Smooth muscle cell (in vitro differentiated cells): ENCODE measurements at regions not wholly inside any gene's neighbourhood (a gene's known extent, or its start where the extent isn't known, plus 50 kb on each side); places are given as distances from the start of the nearest gene placed in this dataset.

Source experiments
- DNase-seq: peaks from one replicate; lab custom pipeline; 2025; ENCODE audit not compliant: unreplicated experiment; lab: John Stamatoyannopoulos, UW
- H2AFZ ChIP-seq: fragments of 200-600 bp; sonication (generic); 2 replicates; pipeline ENCODE4 v1.6.0; 2016; ENCODE audit warnings: antibody characterized with exemption, low read depth, mild to moderate bottlenecking
- H3F3A ChIP-seq: fragments of 200-600 bp; sonication (generic); 2 replicates; pipeline ENCODE4 v1.6.0; 2017; ENCODE audit warnings: antibody characterized with exemption, low read depth
- H3K27ac ChIP-seq: fragments of 200-600 bp; sonication (generic); 2 replicates; pipeline ENCODE4 v1.5.1; 2016; ENCODE audit warnings: low read depth, mild to moderate bottlenecking
- H3K27me3 ChIP-seq: fragments of 200-600 bp; sonication (generic); 2 replicates; pipeline ENCODE4 v1.6.1; 2016; ENCODE audit warnings: low read depth, mild to moderate bottlenecking
- H3K36me3 ChIP-seq: fragments of 200-600 bp; sonication (generic); 2 replicates; pipeline ENCODE4 v1.5.1; 2016; ENCODE audit warnings: low read depth
- H3K4me1 ChIP-seq: fragments of 200-600 bp; sonication (generic); 2 replicates; pipeline ENCODE4 v1.5.1; 2016; ENCODE audit warnings: low read depth
- H3K4me2 ChIP-seq: fragments of 200-600 bp; sonication (generic); 2 replicates; pipeline ENCODE4 v1.6.0; 2016; ENCODE audit warnings: mild to moderate bottlenecking
- H3K4me3 ChIP-seq: fragments of 200-600 bp; sonication (generic); 2 replicates; pipeline ENCODE4 v1.5.1; 2016; ENCODE audit warnings: mild to moderate bottlenecking
- H3K79me2 ChIP-seq: fragments of 200-600 bp; sonication (generic); 2 replicates; pipeline ENCODE4 v1.6.0; 2016; ENCODE audit warnings: low read depth, mild to moderate bottlenecking
- H3K9ac ChIP-seq: fragments of 200-600 bp; sonication (generic); 2 replicates; pipeline ENCODE4 v1.6.0; 2016; ENCODE audit warnings: low read depth
- H3K9me3 ChIP-seq: fragments of 200-600 bp; sonication (generic); replicated peaks from 2 replicates; pipeline ENCODE4 v1.5.1; 2016; ENCODE audit warnings: low read depth
- H4K20me1 ChIP-seq: fragments of 200-600 bp; sonication (generic); 2 replicates; pipeline ENCODE4 v1.6.0; 2016; ENCODE audit warnings: low read depth
- WGBS: methylation state at CpG from one replicate; pipeline ENCODE4 v1.1.7; 2016; ENCODE audit warnings: low lambda C conversion rate; 5-methylcytosine and 5-hydroxymethylcytosine counted together
- TF ChIP-seq, protein P1 (sequence below): fragments of 200-600 bp; sonication (generic); IDR thresholded peaks from 2 replicates; pipeline ENCODE4 v1.5.1; 2017; ENCODE audit warnings: borderline replicate concordance, mild to moderate bottlenecking, antibody characterized with exemption; ENCODE audit not compliant: insufficient read depth, poor library complexity, severe bottlenecking

DNA sequence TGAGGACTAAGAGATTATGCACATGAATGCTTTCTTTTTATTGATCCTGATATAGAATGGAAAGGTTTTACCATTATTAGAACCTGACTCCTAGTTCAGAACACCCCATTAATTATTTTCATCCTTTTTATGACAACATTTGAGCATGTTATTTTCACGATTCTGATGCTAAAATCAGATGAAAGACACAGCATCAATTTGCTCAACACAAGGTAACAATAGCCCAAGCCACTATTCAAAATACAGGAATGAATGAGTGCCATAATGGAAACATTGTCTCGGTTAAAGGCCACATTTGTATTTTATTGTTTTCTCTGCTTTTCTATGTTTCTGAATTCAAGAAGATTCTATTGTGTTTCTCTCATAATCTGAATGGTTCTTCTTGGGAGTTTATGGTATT lies 126.3 kb upstream of the POF1B start:
- WGBS = 67% methylated on average over 2 of the region's 2 CpGs
- no peak overlapping the region for H3K27ac ChIP-seq
- H3F3A ChIP-seq = no peaks in the 10 kb centered on the region
- no peak overlapping the region for H3K9ac ChIP-seq
- TF ChIP-seq, protein P1, sequence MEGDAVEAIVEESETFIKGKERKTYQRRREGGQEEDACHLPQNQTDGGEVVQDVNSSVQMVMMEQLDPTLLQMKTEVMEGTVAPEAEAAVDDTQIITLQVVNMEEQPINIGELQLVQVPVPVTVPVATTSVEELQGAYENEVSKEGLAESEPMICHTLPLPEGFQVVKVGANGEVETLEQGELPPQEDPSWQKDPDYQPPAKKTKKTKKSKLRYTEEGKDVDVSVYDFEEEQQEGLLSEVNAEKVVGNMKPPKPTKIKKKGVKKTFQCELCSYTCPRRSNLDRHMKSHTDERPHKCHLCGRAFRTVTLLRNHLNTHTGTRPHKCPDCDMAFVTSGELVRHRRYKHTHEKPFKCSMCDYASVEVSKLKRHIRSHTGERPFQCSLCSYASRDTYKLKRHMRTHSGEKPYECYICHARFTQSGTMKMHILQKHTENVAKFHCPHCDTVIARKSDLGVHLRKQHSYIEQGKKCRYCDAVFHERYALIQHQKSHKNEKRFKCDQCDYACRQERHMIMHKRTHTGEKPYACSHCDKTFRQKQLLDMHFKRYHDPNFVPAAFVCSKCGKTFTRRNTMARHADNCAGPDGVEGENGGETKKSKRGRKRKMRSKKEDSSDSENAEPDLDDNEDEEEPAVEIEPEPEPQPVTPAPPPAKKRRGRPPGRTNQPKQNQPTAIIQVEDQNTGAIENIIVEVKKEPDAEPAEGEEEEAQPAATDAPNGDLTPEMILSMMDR = no peak
- H3K4me1 ChIP-seq = no peaks in the 10 kb centered on the region
- H2AFZ ChIP-seq = no peak overlapping the region
- no peaks in the 10 kb centered on the region for H3K79me2 ChIP-seq
- H3K4me3 ChIP-seq = no peak overlapping the region
- no peaks in the 10 kb centered on the region for H4K20me1 ChIP-seq
- no peak overlapping the region for H3K4me2 ChIP-seq
- no peak for DNase-seq
- no peaks in the 10 kb centered on the region for H3K27me3 ChIP-seq
- no peaks in the 10 kb centered on the region for H3K36me3 ChIP-seq
- H3K9me3 ChIP-seq = no peaks in the 10 kb centered on the region

DNA sequence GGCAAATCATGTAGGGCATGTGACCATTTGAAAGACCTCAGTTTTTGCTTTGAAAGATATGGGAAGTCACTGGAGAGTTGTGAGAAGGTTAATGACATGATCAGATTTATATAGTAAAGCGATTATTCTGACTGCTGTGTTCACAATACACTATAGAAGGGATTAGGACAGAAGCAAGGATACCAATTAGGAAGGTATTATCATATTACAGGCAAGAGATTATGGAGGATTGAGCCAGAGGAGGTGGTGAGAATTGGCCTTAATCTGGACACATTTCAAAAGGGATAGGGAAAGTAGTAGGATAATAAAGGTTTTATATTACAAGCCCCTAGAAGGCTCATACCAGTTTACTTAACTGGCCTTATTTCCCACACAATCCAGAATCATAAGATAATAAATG lies 124.9 kb upstream of the POF1B start:
- WGBS = 54% methylated on average over 1 of the region's 1 CpG
- Histone ChIP-seq H3K79me2 (no peaks in the 10 kb centered on the region), H3K36me3 (no peaks in the 10 kb centered on the region), H3K4me3 (no peak overlapping the region), H3F3A (no peaks in the 10 kb centered on the region), H2AFZ (no peak overlapping the region), H3K4me2 (no peak overlapping the region), H3K27ac (no peak overlapping the region), H3K27me3 (no peaks in the 10 kb centered on the region), H3K9ac (no peak overlapping the region), H3K4me1 (no peaks in the 10 kb centered on the region), H4K20me1 (no peaks in the 10 kb centered on the region), H3K9me3 (no peaks in the 10 kb centered on the region)
- TF ChIP-seq, protein P1 = no peak
- DNase-seq = no peak

DNA sequence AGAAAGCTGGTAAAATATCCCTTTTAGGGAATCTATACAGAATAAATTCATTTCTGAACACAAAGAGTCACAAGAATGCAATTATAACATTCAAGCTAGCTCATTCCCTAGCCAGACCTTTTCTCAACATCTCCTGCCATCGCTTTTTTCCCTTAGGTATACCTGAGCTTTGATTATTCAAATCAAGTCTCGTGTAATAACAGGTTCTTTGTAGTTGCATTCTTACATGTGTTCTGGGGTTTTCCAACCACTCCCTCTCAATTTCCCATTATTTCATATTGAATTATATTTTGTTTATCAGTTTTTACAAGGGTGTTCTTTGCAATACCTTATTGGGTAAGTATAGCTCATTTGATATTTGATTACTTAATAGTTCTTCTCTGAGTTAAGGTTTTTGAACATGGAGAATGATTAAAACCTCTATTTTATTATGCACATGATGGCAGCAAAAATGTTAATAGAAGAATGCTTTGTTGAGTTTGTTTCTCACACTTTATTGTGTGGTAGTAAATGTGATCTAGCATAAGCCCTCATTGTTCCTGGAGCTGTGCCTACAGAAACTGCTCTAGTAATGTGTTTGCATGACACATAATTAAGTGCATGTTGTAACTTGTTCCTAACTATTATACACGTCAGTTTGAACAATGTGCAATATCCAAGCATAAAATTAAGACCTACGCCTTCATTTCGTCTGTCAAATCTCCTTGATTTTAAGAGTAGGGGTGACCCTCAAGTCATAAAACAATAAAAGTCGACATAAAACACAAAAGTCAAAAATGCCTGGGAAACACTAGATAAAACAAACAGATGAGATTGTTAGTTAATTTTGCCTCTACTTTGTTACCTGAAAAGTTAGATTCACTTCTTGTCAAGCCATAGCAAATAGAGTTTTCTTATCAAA lies 124.0 kb upstream of the POF1B start:
- Histone ChIP-seq H3K27ac (peak overlapping the region; percentile 54), H3K9ac (no peak overlapping the region)
- 54% methylated on average over 6 of the region's 6 CpGs for WGBS

More for the DNA sequence above, 124.0 kb upstream of the POF1B start:
- Histone ChIP-seq H2AFZ (no peak overlapping the region), H3F3A (no peaks in the 10 kb centered on the region), H3K4me2 (no peak overlapping the region), H3K36me3 (no peaks in the 10 kb centered on the region), H3K27me3 (no peaks in the 10 kb centered on the region), H3K9me3 (no peaks in the 10 kb centered on the region), H4K20me1 (no peaks in the 10 kb centered on the region), H3K4me3 (no peak overlapping the region), H3K79me2 (no peaks in the 10 kb centered on the region), H3K4me1 (no peaks in the 10 kb centered on the region)
- TF ChIP-seq, protein P1 = no peak
- no peak for DNase-seq
